K562 (cell line): ENCODE measurements at regions not wholly inside any gene's neighbourhood (a gene's known extent, or its start where the extent isn't known, plus 50 kb on each side); places are given as distances from the start of the nearest gene placed in this dataset.

ENCODE experiments used
- ATAC-seq: fragments of 200-7000 bp; cut with Tn5 transposase; 3 replicates; pipeline ENCODE4 v1.9.1; 2020; ENCODE audit warnings: moderate library complexity
- BruUV-seq: library from RNA; stranded (reverse); fragments of 400-500 nt; replicated peaks from 2 replicates; lab custom pipeline; 2021; lab: Mats Ljungman, UMichigan
- CTCF ChIA-PET: fragments of 300-600 bp; formaldehyde crosslinking; extraction: SDS; loops from one replicate; lab custom pipeline; 2021; ENCODE audit warnings: low intra/inter-chr PET ratio; lab: Yijun Ruan, JAX
- POLR2A ChIA-PET: fragments of 300-600, 350-650 bp; sonication (Branson Sonifier 250); formaldehyde crosslinking; extraction: SDS; loops from one replicate; lab custom pipeline; 2021; ENCODE audit warnings: antibody characterized with exemption, inconsistent platforms; lab: Yijun Ruan, JAX
- DNase-seq, 4 experiments: peaks; one replicate each; pipeline versions ENCODE4 v3.0.0 to v3.0.0-alpha.2; 2011 to 2018; ENCODE audit warnings: low spot score in 3 of 4, mixed read lengths in 3 of 4; ENCODE audit errors: extremely low read depth in 1 of 4
- FAIRE-seq: peaks from 2 replicates; lab custom pipeline; 2011; peaks lifted over from hg19 to GRCh38; lab: Jason Lieb, UNC
- H2AFZ ChIP-seq: 2 replicates; pipeline ENCODE4 v1.6.0; 2011; ENCODE audit warnings: low read depth, low read length, control low read depth, inconsistent platforms
- H3K27ac ChIP-seq: fragments of 200-600 bp; 3 replicates; pipeline ENCODE4 v1.8.0; 2011; ENCODE audit warnings: low read depth, mild to moderate bottlenecking, control low read depth, inconsistent platforms, low read length, moderate library complexity, mixed read lengths; ENCODE audit errors: extremely low read depth
- H3K27me3 ChIP-seq, 2 experiments: fragments of 300-600 bp in 1 of 2; 2 replicates in 1 of 2; 3 replicates in 1 of 2; pipeline versions ENCODE4 v1.6.0 to v1.8.0; 2011; ENCODE audit warnings: inconsistent platforms in 2 of 2, low read length in 2 of 2, mild to moderate bottlenecking in 1 of 2, mixed read lengths in 1 of 2, moderate library complexity in 1 of 2; ENCODE audit not compliant: control insufficient read depth in 2 of 2, insufficient read depth in 2 of 2
- H3K36me3 ChIP-seq: fragments of 300-600 bp; 3 replicates; pipeline ENCODE4 v1.8.0; 2011; ENCODE audit warnings: mild to moderate bottlenecking, low read length, inconsistent platforms; ENCODE audit not compliant: control insufficient read depth, insufficient read depth
- H3K4me1 ChIP-seq, 2 experiments: fragments of 200-600 bp in 1 of 2; replicated peaks in 1 of 2; 2 replicates in 1 of 2; 3 replicates in 1 of 2; pipeline versions ENCODE4 v1.5.1 to v1.8.0; 2011; ENCODE audit warnings: inconsistent platforms in 2 of 2, low read length in 2 of 2, mild to moderate bottlenecking in 1 of 2, mixed read lengths in 1 of 2, moderate library complexity in 1 of 2; ENCODE audit not compliant: control insufficient read depth in 2 of 2, insufficient read depth in 2 of 2
- H3K4me2 ChIP-seq: 2 replicates; pipeline ENCODE4 v1.6.1; 2011; ENCODE audit warnings: low read length, control low read depth, inconsistent platforms, mixed read lengths; ENCODE audit not compliant: insufficient read depth
- H3K4me3 ChIP-seq: fragments of 200-600 bp; sonication (generic), shearing (Covaris generic); 2 replicates; pipeline ENCODE4 v1.5.1; 2016; ENCODE audit warnings: control low read depth, inconsistent platforms
- H3K79me2 ChIP-seq: fragments of 200-600 bp; 3 replicates; pipeline ENCODE4 v1.8.0; 2011; ENCODE audit warnings: low read length, inconsistent platforms; ENCODE audit not compliant: control insufficient read depth, insufficient read depth
- H3K9ac ChIP-seq, 2 experiments: 2 replicates each; pipeline versions ENCODE4 v1.6.0 to v1.6.1; 2011; ENCODE audit warnings: low read depth in 2 of 2, low read length in 2 of 2, control low read depth in 1 of 2, inconsistent platforms in 1 of 2, mild to moderate bottlenecking in 1 of 2, mixed read lengths in 1 of 2; ENCODE audit not compliant: insufficient read depth in 1 of 2
- H3K9me1 ChIP-seq: one replicate; pipeline ENCODE4 v1.6.0; 2011; ENCODE audit warnings: inconsistent platforms, mild to moderate bottlenecking, low read length, moderate library complexity; ENCODE audit not compliant: control insufficient read depth, insufficient read depth
- H3K9me3 ChIP-seq: replicated peaks from 2 replicates; pipeline ENCODE4 v1.5.1; 2011; ENCODE audit warnings: low read depth, low read length, inconsistent platforms; ENCODE audit not compliant: control insufficient read depth, insufficient read depth
- H4K20me1 ChIP-seq: replicated peaks from 2 replicates; pipeline ENCODE4 v1.6.1; 2011; ENCODE audit warnings: low read length, inconsistent platforms, mixed read lengths; ENCODE audit not compliant: control insufficient read depth, insufficient read depth
- CSDE1 ChIP-seq, 2 experiments: fragments of 450-650 bp; IDR thresholded peaks; 2 replicates each; pipeline ENCODE4 v1.6.1; 2016; ENCODE audit warnings: mild to moderate bottlenecking in 1 of 2
- ETV1 ChIP-seq: fragments of 450-650 bp; conservative IDR thresholded peaks from 2 replicates; pipeline ENCODE4 v1.6.1; 2016; ENCODE audit warnings: missing genetic modification characterization, control low read depth, low read depth, missing compliant biosample characterization
- FOXM1 ChIP-seq, 2 experiments: fragments of 450-650 bp in 1 of 2; sonication (generic) in 1 of 2; formaldehyde crosslinking in 1 of 2; IDR thresholded peaks; 2 replicates each; pipeline versions ENCODE4 v1.6.1 to v1.9.0; 2017 to 2022; ENCODE audit warnings: low read depth in 2 of 2, mild to moderate bottlenecking in 2 of 2, missing genetic modification reagents in 1 of 2, moderate library complexity in 1 of 2
- GATAD2A ChIP-seq: fragments of 450-650 bp; IDR thresholded peaks from 2 replicates; pipeline ENCODE4 v1.6.1; 2017
- MTA2 ChIP-seq: fragments of 450-650 bp; IDR thresholded peaks from 2 replicates; pipeline ENCODE4 v1.6.1; 2016; ENCODE audit warnings: low read depth
- SMAD2 ChIP-seq: fragments of 150-350 bp; IDR thresholded peaks from 2 replicates; pipeline ENCODE4 v1.6.1; 2014; ENCODE audit warnings: low read depth, mild to moderate bottlenecking, low read length
- SRSF7 ChIP-seq: fragments of 200-400 bp; formaldehyde crosslinking; optimal IDR thresholded peaks from 2 replicates; pipeline ENCODE3; 2017; ENCODE audit warnings: mild to moderate bottlenecking, low read depth, low read length
- ZNF444 ChIP-seq: fragments of 250-450 bp; sonication (Bioruptor Pico); IDR thresholded peaks from 2 replicates; pipeline ENCODE4 v1.4.0; 2020; ENCODE audit warnings: mild to moderate bottlenecking, moderate library complexity
- ZNF766 ChIP-seq: fragments of 200-800 bp; sonication (Bioruptor generic); conservative IDR thresholded peaks from 2 replicates; pipeline ENCODE4 v1.6.1; 2016; ENCODE audit warnings: missing genetic modification characterization, missing compliant biosample characterization
- ZSCAN32 ChIP-seq: fragments of 450-650 bp; formaldehyde crosslinking; IDR thresholded peaks from 2 replicates; pipeline ENCODE4 v1.4.0; 2020; ENCODE audit warnings: mild to moderate bottlenecking, moderate library complexity
- WGBS: fragments of 100-300 bp; shearing (Covaris generic); methylation state at CpG from one replicate; pipeline ENCODE4 v1.1.6; 2016; ENCODE audit warnings: low coverage, mixed read lengths; ENCODE audit not compliant: insufficient coverage; ENCODE audit errors: missing lambda C conversion rate; 5-methylcytosine and 5-hydroxymethylcytosine counted together
- in situ Hi-C: fragments of 300-500 bp; cut with MboI; formaldehyde crosslinking; loops from 4 replicates; pipeline ENCODE4 v1.15.0; 2018; ENCODE audit warnings: inconsistent platforms, mixed read lengths
- intact Hi-C: fragments of 100-400 bp; cut with micrococcal nuclease; formaldehyde crosslinking; loops from 2 replicates; pipeline ENCODE4 v1.14.2; 2022

GRCh38 chr5:142210011-142210410, 101.4 kb downstream of the NDFIP1 start:
- no peaks in the 10 kb centered on the region for H3K36me3 ChIP-seq
- BruUV-seq: no TSS peak
- ChIA-PET POLR2A (interaction anchor here (1.2 to 1.6 kb wide), 2 partner anchors 11 to 12 kb away, joined by 3 to 4 read pairs; no protein-coding TSS in a partner anchor), CTCF (no interaction called here)
- H3K79me2 ChIP-seq: no peaks in the 10 kb centered on the region
- H3K4me1 ChIP-seq: no peaks in the 10 kb centered on the region; a peak in 1 of 5 replicates
- H2AFZ ChIP-seq: no peak overlapping the region
- H3K9me3 ChIP-seq: no peaks in the 10 kb centered on the region
- 7% methylated on average over 9 of the region's 9 CpGs for WGBS
- H3K9ac ChIP-seq: no peak overlapping the region
- H4K20me1 ChIP-seq: peaks cover 6% of the 10 kb centered on the region; the same call in 1 of the 2 replicates
- H3K4me3 ChIP-seq: no peak overlapping the region
- ATAC-seq (no peak), DNase-seq (no peak), FAIRE-seq (no peak)
- TF ChIP-seq FOXM1 (IDR thresholded peaks at IDR 0.05; ENCODE audit: low read depth): no peak
- no peak for TF ChIP-seq FOXM1 (CRISPR knock-in tag; IDR thresholded peaks at IDR 0.05; ENCODE audit: low read depth)
- no peak for TF ChIP-seq CSDE1 (IDR thresholded peaks at IDR 0.05)
- no peak for TF ChIP-seq ZNF766 (CRISPR knock-in tag)
- TF ChIP-seq ETV1 (tag): no peak
- TF ChIP-seq MTA2: no peak
- no peak for TF ChIP-seq SMAD2
- no peak for TF ChIP-seq GATAD2A
- no peak for TF ChIP-seq ZNF444
- TF ChIP-seq ZSCAN32 (CRISPR knock-in tag): no peak
- TF ChIP-seq SRSF7: no peak
- no peaks in the 10 kb centered on the region for H3K9me1 ChIP-seq
- intact Hi-C loops: no loop called here
- in situ Hi-C loops: no loop called here
- H3K4me2 ChIP-seq: no peak overlapping the region
- no peak overlapping the region for H3K27ac ChIP-seq
- H3K27me3 ChIP-seq: peaks cover 25 to 59% of the 10 kb centered on the region in 2 experiments; a peak in 4 of 5 replicates
